GM21360 (cell line): ENCODE measurements at regions not wholly inside any gene's neighbourhood (a gene's known extent, or its start where the extent isn't known, plus 50 kb on each side); places are given as distances from the start of the nearest gene placed in this dataset.
"Not testable (repeated sequence)": the region's sequence is repeated elsewhere in the genome, so short reads cannot be mapped to it uniquely, and the experiment has no call there.

Experiments used
- ATAC-seq: cut with Tn5 transposase; IDR thresholded peaks from one replicate; pipeline ENCODE4 v1.9.1; 2021; ENCODE audit warnings: mild to moderate bottlenecking, moderate library complexity; ENCODE audit not compliant: unreplicated experiment

DNA sequence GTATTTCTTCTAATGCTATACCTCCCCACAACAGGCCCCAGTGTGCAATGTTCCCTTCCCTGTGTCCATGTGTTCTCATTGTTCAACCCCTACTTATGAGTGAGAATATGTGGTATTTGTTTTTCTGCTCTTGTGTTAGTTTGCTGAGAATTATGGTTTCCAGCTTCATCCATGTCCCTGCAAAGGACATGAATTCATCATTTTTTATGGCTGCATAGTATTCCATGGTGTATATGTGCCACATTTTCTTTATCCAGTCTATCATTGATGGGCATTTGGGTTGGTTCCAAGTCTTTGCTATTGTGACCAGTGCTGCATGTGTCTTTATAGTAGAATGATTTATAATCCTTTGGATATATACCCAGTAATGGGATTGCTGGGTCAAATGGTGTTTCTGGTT is 95.7 kb upstream of the HEY2 start:
- not testable (repeated sequence) for ATAC-seq

DNA sequence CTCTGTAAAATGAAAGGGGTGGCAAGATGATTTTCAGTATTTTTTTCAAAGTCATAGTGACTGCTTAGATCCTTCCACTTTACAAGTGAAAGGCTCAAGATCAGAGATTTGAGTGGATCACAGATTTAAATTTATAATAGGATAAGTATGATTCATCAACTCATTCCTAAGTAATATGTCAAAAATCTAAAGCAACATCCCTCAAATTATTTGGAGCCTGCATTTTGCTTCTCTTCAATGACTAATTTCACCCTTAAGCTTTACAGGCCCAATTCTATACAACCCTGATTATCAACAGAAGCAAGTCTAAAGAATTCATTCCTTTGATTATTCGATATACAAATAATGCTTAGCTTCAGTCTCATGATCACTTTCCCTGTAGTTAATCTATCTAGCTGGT is 93.9 kb upstream of the HEY2 start:
- ATAC-seq: no peak

DNA sequence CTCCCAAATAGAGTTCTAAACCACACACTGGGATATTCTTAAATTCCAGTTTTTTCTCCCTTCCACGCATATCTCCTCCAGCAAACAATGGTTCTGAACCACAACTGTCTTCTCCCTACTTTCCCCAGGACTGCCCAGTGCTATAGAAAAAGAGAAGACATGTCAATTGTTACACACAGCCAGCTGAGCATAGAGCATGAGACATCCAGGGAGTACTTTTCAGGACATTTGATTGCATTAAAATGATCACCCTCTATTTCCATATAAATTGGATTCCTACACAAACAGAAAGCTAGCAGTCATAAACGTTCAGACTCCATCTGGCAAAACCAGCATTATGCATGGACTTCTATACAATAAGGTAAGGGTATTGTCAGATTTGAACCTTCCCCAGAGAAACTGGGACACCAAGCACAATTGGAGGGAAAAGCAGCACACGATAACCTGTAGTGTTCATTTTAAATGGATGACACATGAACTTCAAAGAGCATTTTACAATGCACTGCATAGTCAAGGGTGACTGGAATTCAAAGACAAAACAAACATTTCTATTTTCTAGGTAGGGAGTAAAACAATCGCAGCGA is 93.1 kb upstream of the HEY2 start:
- no peak for ATAC-seq

GRCh38 chr6:125658136-125658535 is 91.3 kb upstream of the HEY2 start:
- no peak for ATAC-seq

GRCh38 chr6:125658759-125659431 is 90.5 kb upstream of the HEY2 start:
- no peak for ATAC-seq

DNA sequence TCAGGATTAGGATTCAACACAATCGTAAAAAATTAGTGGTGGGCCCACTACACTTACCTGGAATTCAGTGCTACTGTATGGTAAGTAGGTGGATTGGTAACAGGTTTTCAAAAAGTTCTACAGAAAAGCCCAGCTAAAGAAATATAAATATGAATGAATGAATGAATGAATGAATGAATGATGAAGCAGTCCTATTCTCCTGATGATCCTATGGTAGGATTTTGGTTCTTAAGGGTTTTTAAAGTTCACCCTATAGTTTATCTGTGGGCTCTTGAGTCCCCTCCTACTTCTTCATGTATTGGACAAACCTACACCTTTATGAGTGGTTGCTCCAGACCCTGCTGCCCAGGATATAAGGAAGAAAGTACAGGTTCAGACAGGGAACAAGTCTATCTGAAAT is 89.5 kb upstream of the HEY2 start:
- ATAC-seq: no peak

- no peak for ATAC-seq
These were observed 87.1 kb upstream of the HEY2 start for GRCh38 chr6:125662296-125662695.

DNA sequence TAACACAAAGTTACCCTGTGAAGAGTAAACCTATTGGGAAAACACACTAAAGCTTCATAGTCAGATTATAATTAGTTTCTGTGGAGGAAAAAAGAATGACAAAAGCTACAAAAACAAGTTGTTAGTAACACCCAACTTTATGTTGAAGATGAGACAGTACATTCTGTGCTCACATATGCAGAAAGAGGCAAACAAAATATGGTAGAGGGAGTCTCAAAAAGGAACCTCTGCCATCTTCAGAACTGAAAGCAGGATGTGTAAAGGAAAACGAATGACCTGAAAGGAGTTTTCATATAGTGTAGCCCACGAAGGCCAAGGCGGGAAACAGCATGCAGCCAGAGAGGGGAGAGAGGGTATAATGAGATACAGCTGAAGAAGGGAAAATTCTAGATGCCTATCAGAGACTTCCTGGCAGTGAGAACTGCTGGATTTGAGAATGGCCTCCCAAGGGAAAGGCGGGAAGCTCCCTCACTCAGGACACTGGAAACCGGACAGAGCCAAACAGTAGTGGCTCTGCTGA is 84.1 kb upstream of the HEY2 start:
- ATAC-seq: no peak

DNA sequence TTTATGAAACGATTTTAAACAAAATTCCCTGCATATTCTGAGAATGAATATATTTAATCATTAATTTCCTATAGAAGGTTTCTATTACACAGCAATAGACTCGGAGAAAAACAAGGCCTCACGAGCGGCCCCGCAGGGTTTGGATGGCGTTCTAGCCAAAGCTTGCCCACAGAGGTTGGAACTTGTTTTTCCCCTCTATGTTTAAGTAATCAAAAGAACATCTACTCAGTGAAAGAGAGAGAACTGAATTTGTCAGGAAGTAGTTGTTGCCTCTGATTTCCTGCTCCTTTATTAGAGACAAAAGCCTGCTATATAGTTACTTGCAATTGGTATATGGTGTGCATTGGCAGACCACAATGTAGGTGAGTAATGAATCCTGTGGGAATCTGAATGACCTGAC is 82.1 kb upstream of the HEY2 start:
- ATAC-seq: no peak

DNA sequence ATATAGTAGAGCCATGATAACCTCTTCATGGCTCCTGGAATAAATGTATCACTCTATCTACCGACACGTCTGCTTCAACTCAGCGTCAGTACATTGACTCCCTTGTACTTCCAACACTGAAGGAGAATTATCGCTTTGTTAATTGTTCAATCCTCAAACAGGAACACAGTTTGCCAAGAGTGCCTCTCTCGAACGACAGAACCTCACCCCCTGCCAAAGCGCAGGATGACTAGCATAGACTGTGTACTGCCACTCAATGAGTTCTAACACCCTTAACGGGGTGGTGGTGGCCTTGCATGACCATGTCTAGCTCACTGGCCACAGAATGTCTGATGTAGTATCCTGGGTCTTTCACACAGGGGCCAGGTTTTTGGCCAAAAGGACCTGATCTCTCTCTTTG is 81.4 kb upstream of the HEY2 start:
- ATAC-seq: no peak

DNA sequence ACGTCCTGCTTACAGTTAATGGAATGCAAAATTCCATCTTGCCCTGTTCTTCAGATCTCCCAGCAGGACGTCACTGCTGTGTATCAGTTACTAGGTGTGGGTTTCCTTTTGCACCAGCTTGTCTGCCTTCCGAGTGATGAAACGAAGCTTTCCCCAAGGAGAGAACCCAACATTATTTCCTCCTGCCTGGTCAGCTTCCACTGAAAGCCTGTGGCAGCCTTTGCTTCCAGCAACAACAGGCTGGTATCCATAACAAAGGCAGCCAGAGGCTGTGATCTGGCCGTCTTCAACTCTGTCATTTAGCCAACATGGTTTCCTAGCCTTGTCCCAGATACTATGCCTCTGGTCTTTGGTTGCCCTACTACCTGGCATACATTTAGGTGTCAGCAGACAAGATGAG is 78.9 kb upstream of the HEY2 start:
- no peak for ATAC-seq

- no peak for ATAC-seq
These were observed 78.1 kb upstream of the HEY2 start for GRCh38 chr6:125671323-125671722.

- ATAC-seq: no peak
These were observed 75.2 kb upstream of the HEY2 start for GRCh38 chr6:125674230-125674629.

DNA sequence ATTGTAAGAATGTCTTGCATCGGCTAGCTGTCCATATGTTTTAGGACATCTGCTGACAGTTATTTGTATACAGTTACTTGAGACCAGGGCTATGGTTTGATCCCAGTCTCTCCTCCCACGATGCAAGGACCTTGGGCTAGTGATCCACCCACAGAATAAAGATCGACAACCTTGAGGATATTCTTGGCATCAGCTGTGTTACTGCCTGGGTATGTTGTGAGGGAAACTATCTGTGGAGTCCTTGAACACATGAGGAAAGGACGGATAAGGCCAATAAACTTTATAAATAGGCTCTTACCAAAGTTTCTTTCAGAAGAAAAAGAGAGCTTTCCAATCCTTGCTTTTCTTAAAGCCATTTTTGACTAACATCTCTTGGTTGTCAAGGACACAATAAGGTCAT is 70.8 kb upstream of the HEY2 start:
- no peak for ATAC-seq

- no peak for ATAC-seq
These were observed 70.3 kb upstream of the HEY2 start for GRCh38 chr6:125679128-125679527.

- no peak for ATAC-seq
These were observed 69.8 kb upstream of the HEY2 start for GRCh38 chr6:125679651-125680050.

GRCh38 chr6:125682939-125683338 is 66.5 kb upstream of the HEY2 start:
- ATAC-seq: no peak

- no peak for ATAC-seq
These were observed 61.3 kb upstream of the HEY2 start for GRCh38 chr6:125688138-125688537.

DNA sequence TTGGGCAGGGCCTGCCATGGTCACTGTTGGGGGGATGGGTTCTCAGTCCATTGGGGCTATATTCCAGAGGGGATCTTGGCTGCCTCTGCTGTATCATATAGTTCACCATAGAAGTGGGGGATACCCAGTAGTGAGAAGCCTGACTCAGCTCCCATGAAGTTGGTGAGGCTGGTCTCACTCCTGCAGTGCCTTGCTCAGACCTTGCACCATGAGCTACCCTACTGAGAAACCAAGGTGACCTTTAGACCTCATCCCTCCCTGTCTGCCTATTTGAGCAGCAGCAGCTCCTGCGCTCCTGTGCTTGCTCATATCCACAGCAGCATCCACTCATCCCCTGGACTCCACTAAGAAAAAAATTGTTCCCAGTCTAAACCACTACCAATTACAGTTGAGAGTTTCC is 56.0 kb upstream of the HEY2 start:
- ATAC-seq: no peak

- ATAC-seq: no peak
These were observed 49.8 kb upstream of the HEY2 start for GRCh38 chr6:125699591-125699990.
